NOMO-1 treated with DMSO at 0.1 percent for 48 hours (cell line): ENCODE measurements at regions not wholly inside any gene's neighbourhood (a gene's known extent, or its start where the extent isn't known, plus 50 kb on each side); places are given as distances from the start of the nearest gene placed in this dataset.

Experiments used
- DNase-seq: peaks from one replicate; lab custom pipeline; 2025; ENCODE audit not compliant: unreplicated experiment; lab: John Stamatoyannopoulos, UW

DNA sequence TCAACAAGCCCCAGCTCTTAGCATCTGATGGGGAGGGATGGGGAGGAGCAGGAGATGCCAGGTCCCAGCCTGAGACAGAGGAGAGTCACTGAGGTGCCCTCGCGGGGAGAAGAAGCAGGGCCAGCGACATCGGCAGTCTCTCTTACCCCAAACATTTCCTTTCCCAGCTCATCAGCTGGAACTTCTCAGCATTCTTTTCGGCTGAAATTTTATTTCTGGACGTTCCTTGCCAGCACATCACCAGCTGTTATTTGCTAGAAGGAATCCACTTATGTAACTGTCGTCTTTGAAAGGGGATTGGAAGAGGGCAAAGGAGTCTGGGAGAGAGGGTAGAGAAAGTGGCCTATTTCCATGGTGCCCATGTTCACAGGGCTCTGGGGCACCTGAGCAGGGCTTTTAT is 101.0 kb upstream of the SHH start:
- no peak for DNase-seq

DNA sequence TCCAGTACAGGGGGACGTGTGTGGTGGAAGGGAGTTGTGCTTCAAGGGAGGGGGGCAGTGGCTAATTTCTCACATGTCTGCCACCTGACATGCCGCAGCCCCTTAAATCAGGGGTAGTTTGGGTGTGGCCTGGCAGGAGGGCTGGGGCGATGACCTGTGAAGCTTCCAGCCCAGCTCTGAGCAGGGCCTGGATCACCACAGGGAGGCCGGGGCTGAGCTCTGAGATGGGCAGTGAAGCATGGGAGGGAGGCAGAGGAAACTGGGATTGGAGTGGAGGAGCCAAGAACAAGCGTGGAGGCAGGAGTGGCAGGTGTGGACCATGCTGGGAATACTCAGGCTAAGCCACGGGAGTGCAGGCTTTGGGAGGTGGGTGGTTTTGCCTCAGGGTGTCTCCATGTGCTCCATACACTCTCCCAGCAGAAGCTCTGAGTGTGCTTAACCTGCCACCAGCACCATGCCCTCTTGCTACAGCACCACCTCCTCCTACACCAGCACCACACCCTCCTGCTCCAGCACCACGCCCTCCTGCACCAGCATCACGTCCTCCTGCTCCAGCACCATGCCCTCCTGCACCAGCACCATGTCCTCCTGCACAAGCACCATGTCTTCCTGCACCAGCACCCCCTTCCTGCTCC is 99.3 kb upstream of the SHH start:
- no peak for DNase-seq

- no peak for DNase-seq
Observed at GRCh38 chr7:155908385-155908784, 96.1 kb upstream of the SHH start.

GRCh38 chr7:155907450-155908200 is 95.4 kb upstream of the SHH start:
- peak; percentile 1 for DNase-seq

- DNase-seq = no peak
Observed at GRCh38 chr7:155901176-155901575, 88.9 kb upstream of the SHH start.

DNA sequence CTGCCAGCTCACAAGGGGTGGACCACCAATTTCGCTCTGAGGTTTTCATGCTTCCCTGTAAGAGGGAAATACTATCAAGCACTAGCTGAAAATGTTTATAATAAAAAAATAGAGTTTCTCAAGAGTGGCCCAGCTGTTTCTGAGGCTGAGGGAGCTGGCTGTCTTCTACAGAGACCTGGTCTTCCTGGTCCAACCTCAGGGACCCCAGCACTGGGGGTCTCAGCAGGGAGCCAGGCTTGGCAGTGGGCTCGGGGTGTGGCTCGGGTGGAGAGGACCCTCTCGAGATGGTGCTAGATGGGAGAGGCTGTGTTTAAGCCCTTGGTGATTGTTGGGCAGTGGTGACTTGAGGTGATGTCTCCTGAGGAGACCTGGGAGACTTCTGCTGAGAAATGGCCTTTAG is 87.3 kb upstream of the SHH start:
- DNase-seq = no peak

- DNase-seq = no peak
Observed at GRCh38 chr7:155897758-155898386, 85.6 kb upstream of the SHH start.

GRCh38 chr7:155896531-155897263 is 84.4 kb upstream of the SHH start:
- DNase-seq = no peak

DNA sequence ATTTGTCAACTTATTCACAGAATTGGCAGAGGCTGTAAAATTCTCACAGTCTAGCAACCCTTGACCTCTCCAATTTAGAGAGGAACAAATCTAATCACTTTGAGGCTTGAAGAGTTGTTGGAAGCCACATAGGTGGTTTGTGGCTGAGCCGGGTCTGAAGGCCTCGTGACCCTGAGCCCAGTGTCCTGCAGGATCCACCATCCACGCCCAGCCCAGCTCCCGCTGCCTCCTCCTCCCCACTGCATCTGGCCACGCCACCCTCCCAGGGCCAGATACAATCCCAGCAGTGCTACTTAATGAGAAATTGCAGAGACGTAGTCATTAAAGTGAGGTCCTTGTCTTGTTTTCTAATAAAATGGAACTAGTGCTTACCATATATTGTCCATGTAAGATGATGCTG is 81.4 kb upstream of the SHH start:
- DNase-seq = no peak

GRCh38 chr7:155893176-155893575 is 80.9 kb upstream of the SHH start:
- no peak for DNase-seq

DNA sequence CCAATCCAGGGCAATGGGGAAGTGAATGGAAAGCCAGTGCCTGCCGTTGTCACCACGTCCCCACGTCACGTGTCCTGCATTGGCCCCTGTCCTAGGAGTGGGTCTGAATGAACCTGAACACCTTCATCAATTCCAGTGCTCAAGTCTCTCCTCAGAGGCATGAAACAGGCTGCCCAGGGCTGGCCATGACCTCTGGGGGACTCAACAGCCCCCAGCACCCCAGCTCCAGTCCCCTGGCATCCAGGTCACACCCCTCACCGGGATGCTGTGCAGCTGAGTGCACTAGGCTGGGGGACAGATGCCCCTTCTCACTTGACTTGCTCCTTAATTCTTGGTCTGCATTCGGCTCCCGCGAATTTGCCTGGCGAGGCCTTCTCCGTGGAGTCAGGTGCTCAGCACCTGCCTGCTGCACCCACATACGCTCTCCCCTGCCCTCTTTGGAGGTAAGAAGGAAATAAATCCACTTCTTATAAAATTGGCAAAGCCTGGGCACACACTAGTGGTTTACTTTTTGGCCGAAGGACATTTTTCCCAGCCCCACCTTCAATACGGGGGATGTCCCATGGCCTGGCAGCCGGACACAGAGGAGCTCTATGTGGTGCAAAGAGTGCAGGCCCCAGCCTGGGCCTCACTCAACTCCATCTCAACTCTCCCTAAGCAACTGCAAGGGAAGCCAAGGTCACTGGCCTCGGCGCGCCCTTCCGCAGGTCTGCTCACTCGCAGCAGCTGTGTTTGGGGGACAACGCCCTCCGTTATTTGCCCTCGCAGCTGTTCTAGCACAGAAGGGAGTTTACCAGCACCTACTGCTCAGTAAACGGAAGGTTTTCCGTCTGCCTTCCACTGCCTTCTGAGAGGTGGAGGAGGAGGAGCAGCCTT is 77.6 kb upstream of the SHH start:
- no peak for DNase-seq

DNA sequence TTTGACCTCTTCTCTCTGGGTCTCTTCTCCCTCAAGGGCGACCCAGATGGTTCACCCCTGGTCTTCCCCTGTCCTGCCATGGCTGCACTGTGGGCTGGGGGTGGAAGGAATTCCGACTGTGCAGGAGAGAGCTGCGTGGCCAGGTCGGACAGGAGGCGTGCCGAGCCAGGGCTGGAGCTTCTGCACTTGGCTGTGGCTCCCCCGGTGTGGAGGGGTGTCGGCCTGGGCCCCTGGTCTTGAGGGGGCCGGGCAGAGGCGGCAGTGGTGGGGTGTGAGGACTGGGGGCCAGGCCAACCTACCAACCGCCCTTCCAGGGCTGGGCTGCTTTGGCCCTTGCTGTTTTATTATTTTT is 74.9 kb upstream of the SHH start:
- no peak for DNase-seq

GRCh38 chr7:155886391-155887173 is 74.3 kb upstream of the SHH start:
- no peak for DNase-seq

GRCh38 chr7:155885167-155886155 is 73.2 kb upstream of the SHH start:
- no peak for DNase-seq

- no peak for DNase-seq
Observed at GRCh38 chr7:155884225-155885166, 72.2 kb upstream of the SHH start.

GRCh38 chr7:155883491-155884224 is 71.4 kb upstream of the SHH start:
- DNase-seq = no peak

DNA sequence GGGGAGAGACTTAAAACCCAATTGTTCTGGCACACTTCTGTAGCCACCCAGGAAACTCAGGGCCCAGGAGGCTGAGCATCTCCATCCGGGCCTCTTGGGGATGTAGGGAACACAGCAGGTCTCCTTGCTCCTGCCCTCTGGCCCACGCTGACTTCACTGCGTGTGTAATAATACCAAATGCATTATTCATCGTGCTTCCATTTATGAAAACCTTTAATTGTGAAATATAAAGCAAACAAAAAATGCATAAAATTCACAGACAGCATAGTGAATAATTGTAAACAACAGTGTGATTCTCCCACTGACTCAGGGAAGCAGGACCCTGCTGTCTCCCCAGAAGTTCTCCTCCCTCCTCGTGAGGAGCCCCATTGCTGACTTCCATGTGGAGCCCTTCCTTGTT is 70.3 kb upstream of the SHH start:
- no peak for DNase-seq
